NOMO-1 treated with DMSO at 0.1 percent for 48 hours (cell line): ENCODE measurements at regions not wholly inside any gene's neighbourhood (a gene's known extent, or its start where the extent isn't known, plus 50 kb on each side); places are given as distances from the start of the nearest gene placed in this dataset.

Source experiments
- DNase-seq: peaks from one replicate; lab custom pipeline; 2025; ENCODE audit not compliant: unreplicated experiment; lab: John Stamatoyannopoulos, UW

DNA sequence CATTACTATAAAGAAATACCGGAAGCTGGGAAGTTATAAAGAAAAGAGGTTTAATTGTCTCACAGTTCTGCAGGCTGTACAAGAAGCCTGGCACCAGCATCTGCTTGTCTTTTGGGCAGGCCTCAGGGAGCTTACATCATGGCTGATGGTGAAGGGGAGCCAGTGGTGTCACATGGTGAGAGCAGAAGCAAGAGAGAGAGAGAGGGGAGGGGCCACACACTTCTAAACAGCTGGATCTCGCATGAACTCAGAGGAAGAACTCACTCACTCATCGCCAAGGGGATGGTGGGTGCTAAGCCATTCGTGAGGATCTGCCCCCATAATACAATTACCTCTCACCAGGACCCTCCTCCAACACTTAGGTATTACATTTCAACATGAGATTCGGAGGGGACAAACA lies 51.8 kb upstream of the ANKRD34C start:
- no peak for DNase-seq

DNA sequence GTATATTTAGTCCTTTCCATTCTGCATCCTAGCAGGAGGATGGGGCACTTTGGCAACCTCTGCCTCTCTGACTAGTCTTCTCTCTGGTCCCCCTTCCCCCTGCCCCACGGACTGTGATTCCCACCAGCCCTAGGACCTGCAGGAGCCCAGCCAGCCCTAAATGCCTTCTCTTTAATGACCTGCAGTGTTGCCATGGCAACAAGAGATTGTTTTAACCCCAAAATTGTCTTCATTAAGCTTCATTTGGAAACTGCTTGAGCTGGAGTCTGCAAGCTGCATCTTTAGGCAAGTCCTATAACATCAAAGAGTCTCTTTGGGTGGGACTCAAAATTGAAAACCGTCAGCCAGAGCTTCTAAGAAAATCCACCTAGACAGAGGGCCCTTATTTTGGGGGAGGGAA lies 59.7 kb upstream of the ANKRD34C start:
- DNase-seq, result no peak

DNA sequence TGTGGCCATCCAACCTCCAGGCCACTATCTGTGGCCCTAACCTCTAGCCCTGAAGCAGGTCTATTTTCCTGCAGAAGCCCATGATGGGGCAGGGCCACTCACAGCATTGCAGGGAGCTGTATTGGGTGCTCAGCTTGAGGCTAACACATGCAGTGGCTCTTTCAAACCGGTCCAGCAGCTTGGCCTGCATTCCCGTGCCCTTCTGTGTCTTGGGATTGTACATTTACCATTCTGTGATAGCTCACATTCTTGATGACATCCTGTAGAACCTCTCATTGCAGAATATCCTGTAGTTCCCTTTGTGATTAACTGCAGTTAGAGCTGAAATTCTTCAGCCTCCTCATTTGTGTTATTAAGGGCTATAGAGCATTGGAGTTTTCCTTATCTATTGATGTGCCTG lies 60.8 kb upstream of the ANKRD34C start:
- DNase-seq, result no peak

DNA sequence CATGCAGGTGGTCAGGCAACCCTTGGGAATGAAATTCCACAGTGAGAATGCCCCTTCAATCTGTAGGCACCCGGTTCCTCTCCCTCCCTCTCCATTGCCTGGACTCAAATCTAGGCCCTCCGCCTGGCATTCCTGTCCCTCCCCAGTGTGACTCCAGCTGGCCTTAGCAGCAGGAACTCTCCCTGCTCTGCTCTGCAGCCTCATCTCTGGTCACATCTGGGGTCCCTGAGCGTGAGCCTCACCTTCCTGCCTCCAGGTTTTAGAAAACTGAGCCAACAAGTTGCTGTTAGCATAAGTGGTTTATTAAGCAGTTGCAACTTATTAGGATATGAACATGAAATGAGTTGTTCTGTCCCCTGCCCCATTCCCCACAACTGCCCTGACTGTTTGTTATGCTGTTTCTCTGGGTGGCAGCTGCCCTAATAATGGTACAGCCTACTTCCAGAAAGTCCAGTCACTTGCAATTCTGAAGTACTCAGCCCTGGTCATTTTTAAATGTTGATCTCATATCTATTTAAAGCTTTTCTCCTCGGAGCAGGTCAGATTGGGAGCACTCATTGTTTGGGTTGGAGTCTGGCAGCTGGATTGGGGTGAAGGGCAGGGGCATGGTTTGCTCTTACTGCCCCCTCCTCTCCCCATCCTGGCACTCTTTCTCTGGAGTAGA lies 63.0 kb upstream of the ANKRD34C start:
- no peak for DNase-seq

- DNase-seq, result no peak
These were observed 63.8 kb upstream of the ANKRD34C start for GRCh38 chr15:79218588-79219200.

DNA sequence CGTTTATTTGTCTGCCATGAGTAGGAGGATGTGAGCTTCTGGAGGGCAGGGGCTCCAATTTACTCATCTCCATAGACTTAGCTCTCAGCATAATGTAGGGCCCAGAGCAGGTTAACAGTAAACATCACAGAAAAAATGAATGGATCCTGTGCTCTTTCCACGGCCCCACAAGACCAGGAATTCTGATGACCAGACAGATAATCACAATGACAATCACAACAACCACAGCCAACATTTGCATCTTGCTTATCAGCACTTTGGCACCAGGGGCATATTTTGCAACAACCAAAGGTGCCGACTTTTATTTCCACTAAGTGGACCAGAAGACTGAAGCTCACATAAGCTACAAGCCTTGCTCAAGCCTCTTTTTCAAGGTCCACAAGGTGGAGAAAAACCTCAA lies 68.9 kb upstream of the ANKRD34C start:
- no peak for DNase-seq

DNA sequence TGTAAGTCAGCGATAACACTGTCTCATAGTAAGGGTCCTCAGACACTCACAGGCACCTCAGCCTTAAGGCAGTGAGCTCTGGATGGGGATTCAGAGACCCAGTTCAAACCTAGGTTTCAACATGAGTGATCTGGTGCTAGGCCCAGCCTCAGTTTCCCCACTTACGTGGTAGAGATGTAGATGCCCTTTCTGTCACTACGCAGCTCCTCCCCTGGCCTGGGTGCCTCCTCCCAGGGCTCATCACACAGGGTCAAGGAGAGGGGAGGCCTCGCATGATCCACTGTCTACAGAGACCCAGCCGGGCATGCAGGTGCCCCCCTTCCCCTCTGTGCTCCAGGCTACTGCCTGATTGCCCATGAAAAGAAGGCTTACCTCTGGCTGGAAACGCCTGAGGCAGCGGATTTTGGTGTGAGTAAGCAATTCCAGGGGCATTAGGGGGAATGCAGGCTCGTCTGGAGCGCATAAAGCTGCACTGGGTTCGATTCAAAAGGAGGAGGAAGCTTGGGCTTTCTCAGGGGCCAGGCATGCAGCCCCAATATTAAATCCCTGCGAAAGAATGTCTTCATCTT lies 69.8 kb upstream of the ANKRD34C start:
- DNase-seq, result no peak

DNA sequence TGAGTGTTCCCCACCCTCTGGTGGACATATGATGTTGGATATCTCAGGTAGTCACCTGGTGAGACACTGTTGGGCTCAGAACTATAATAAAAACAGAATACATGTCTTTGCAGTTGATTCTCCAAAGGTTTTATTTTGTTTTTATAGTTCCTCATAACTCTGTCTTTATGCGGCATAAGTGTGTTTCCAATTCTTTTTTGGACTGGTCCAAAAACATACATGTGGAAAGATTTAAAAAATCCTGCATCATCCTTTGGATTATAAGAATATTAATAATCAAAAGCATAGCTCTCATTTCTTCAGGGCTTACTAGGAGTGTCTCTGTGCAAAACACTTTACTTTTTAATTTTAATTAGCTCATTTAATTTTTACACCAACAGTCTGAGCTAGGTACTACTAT lies 71.0 kb upstream of the ANKRD34C start:
- no peak for DNase-seq

DNA sequence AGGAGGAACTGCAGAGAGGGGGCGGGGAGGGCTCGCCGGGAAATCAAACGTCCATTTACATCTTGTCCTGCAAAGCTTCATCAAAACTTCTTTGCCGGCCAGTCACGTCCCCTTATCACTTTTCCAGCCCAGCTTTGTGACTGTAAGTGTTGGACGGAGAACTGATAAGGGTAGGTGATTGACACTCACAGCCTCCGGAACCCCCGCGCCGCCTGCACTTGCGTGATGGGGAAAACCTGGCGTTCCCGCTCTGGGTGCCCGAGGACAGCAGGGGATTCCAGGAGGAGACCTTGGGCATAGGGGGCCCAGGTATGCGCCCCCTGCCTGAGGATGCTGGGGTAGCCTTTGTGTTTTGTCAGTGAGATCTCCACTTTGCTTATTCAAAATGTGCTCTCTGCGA lies 72.8 kb upstream of the ANKRD34C start:
- no peak for DNase-seq

DNA sequence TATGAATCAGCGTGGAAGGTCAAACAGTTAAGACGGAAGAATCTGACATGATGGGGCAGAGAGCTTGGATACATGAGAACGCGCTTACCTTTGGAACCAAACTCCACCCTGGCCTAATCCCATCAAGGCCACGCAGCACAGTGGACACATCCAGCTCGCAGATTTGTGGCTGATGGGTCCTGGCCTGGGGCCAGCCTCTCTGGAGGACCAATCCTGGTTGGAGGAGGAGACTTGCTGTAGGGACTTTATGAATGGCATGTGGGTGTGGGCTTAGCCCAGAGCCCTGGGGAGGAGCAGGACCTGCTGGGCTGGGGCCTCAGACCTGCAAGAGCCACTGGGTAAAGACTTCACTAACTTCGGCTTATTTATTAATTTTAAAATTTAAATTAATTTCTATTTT lies 73.4 kb upstream of the ANKRD34C start:
- no peak for DNase-seq

DNA sequence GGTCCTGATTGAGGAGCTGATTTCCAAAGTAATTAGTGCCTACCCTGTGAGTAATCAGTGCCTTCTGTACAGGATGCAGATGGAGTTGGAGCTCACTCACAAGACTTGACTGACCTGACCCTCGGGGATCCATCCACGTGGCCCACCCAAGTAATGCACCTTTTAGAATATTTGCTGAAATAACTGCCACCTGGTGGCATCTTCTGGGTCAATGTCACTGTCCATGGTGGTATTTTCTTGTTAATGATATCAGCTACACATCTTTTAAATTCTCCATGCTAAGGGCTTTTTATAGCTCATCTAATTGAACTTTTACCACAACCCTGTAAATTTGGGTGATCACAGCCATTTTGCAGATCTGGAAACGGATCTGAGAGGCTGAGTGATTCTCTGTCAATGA lies 74.3 kb upstream of the ANKRD34C start:
- no peak for DNase-seq

DNA sequence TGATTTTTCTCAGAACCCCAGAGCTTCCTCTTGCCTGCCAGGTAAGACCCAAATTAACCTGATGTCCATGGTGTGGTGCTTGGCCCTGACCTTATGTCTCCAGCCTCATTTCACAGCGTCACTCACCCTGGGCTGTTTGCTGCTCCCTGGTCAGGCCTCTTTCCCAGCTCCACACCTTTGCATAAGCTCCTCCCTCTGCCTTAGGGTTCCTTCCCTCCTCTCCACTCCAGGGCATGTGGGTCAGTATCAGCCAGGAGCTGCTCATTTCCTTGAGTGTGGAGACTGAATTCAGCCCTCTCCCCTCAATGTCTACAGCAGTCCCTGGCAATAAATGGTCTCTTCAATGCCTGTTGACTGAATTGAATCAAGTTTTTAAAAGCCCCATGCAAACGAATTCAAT lies 75.6 kb upstream of the ANKRD34C start:
- DNase-seq, result no peak

DNA sequence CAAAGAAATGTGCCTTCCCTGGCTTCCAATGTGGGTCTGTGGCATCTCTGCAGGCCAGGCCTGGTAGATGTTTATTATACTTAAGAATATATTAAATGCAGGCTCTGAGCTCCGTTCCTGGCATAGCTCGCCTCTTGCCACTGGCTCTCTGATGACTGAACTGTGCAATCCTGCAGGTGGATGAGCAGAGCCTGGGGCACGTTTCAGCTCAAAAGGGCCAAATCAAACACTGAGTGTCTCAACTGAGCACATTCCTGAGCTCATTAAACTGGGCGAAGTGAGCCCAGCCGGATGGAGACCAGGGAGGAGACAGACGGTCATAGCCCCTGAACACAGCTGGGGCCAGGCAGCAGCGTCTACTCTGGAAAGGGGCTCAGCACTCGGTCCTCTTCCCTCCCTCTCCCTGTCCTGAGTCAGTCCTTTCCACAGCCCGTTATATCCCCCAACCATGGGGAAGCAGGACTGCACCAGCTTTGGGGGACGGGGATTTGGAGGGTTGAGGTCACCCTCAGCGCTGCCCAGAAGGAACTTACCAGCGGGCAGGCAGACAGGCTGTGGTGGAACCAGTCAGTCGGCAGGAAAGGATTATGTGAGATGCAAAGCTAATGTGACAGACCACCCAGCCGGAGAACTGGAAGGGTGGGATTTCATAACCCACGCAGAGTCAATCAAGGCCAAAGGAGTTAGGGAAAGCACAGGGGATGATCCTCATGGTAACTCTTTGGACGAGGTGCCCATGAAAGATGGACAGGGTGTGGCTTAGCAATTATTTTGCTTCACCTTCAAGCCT lies 77.4 kb upstream of the ANKRD34C start:
- no peak for DNase-seq

DNA sequence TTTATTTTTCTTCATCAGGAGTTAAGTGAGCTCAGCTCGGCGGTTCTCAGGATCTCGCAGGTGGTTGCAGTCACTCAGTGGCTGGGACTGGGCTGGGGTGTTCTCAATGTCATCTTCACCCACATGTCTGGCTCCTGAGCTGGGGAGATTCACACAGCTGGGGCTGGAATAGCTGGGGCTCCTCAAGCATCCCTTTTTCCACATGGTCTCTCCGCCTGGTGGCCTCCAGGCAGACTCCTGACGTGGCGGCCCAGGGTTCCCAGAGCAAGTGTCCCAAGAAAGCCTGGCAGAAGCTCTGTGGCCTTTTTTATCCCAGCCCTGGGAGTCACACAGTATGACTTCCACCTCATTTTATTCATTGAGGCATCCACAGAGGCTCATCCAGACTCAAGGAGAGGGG lies 84.1 kb upstream of the ANKRD34C start:
- DNase-seq, result no peak

DNA sequence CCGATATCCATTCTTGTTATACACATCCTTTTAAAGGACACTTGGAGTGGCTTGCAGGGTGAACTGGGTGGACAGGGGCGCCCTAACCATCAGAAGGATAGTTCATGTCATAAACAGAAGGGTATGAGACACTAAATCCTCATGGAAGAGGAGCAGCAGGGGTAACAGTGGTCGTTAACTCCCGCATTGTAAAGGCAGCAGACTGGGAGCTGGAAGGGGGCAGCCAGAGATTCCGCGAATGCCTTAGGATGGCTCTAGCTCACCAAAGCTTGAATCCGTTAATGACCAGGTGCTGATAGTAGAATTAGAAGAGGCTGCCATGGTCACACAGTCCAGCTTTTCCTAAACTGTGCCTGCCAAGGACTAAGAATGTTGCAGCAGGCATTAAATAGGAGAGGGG lies 85.2 kb upstream of the ANKRD34C start:
- no peak for DNase-seq

- no peak for DNase-seq
These were observed 86.7 kb upstream of the ANKRD34C start for GRCh38 chr15:79195802-79196201.

GRCh38 chr15:79195239-79195638 lies 87.3 kb upstream of the ANKRD34C start:
- DNase-seq, result no peak

- no peak for DNase-seq
These were observed 88.1 kb upstream of the ANKRD34C start for GRCh38 chr15:79194386-79194785.

DNA sequence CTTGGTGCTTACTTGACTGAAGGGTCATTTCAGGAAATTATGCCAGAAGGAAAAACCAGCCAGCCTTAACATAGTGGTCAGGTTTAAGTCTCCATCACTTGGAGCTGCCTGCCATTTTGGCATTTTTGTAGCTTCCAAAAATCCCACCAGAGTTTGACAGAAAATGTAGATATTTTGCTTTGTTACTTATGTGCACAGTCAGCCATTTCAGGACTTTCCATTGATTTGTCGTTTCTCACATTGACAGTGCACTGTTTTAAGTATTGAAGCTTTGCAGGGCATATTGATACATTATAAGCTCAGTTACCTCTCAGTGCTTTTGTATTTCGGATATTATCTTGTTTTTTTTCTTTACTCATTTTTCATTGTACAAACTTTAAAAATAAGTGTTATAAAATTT lies 89.0 kb upstream of the ANKRD34C start:
- no peak for DNase-seq

DNA sequence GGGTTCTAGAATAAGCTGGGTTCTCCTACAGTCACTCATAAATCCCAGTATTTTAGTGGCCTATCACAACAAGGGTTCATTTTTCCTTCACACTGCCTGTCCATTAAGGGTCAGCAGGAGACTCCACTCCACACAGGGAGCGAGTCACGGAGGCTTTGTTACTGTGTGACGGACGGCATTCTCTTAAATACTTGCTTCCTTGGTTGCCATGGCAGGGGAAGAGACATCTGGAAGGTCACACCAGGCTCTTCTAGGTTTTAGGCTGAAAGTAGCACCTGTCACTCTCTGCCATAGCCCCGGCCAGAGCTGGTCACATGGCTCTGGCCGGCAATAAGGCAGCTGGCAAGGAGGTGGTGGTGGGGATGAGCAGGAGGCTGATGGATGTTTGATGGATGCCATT lies 89.4 kb upstream of the ANKRD34C start:
- no peak for DNase-seq

GRCh38 chr15:79192462-79193036 lies 90.0 kb upstream of the ANKRD34C start:
- DNase-seq, result no peak

GRCh38 chr15:79190093-79190492 lies 92.4 kb upstream of the ANKRD34C start:
- DNase-seq, result no peak
